GM19452 (cell line): ENCODE measurements at regions not wholly inside any gene's neighbourhood (a gene's known extent, or its start where the extent isn't known, plus 50 kb on each side); places are given as distances from the start of the nearest gene placed in this dataset.
"Not testable (repeated sequence)": the region's sequence is repeated elsewhere in the genome, so short reads cannot be mapped to it uniquely, and the experiment has no call there.

Source experiments
- ATAC-seq: cut with Tn5 transposase; IDR thresholded peaks from one replicate; pipeline ENCODE4 v1.9.1; 2021; ENCODE audit not compliant: unreplicated experiment

DNA sequence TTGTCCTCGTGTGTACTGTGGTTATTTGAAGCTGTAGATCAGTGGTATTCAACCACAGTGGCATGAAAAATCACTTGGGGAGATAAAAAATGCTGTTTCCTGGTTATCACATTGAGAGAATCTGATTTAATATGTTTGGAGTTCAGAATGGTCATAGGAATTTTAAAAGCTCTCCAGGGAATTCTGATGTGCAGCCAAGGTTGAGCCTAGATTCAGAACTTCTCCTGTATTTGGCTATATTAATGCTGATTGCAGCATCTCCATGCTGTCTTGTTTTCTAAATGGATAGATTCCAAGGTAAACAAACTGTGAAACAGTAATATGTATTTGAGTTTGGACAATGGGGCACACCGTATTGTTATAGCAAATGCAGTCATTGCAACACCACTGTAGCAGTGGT is 982.2 kb upstream of the FBXO33 start:
- ATAC-seq = no peak

DNA sequence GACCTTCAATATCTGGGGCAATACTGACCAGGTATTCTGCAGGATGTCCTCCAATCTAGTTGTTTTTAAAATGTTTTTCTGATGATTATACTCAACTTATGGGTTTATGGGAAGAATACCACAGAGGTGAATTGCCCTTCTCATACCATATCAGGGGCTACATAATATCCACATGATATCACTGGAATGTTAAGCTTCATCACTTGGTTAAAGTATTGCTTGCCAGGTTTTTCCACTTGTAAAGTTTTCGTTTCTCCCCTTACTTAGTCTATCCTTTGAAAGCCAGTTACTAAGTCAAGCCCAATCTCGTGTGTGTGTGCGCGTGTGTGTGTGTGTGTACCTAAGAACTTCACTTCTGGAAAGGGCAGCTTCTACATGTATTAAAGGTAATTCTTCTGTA is 980.9 kb upstream of the FBXO33 start:
- no peak for ATAC-seq

GRCh38 chr14:40410708-40411107 is 978.5 kb upstream of the FBXO33 start:
- ATAC-seq = no peak

DNA sequence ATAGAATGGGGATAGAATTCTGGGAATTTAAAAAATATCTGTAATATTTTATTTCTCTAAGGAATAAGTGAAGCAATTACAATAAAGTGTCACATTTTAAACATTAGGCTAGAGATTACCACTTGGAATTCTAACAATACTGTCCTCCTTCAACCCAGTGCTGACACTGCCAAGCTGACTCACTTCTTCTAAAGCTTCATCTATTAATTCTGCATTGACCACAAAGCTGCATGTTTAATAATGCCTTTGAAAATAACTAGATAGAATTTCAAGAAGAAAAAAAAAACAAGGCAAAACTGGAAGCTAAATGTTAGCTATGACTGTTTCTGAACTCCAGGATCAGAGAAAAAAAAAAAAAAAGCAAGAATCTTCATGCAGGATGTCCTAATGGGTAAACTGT is 970.7 kb upstream of the FBXO33 start:
- ATAC-seq = no peak

GRCh38 chr14:40398981-40399380 is 966.7 kb upstream of the FBXO33 start:
- no peak for ATAC-seq

- ATAC-seq = no peak
Measured at GRCh38 chr14:40394634-40395340, 962.6 kb upstream of the FBXO33 start.

- no peak for ATAC-seq
Measured at GRCh38 chr14:40393143-40393542, 960.9 kb upstream of the FBXO33 start.

- peak; percentile 55 for ATAC-seq
Measured at GRCh38 chr14:40386433-40386832, 954.2 kb upstream of the FBXO33 start.

GRCh38 chr14:40374221-40374620 is 942.0 kb upstream of the FBXO33 start:
- no peak for ATAC-seq

DNA sequence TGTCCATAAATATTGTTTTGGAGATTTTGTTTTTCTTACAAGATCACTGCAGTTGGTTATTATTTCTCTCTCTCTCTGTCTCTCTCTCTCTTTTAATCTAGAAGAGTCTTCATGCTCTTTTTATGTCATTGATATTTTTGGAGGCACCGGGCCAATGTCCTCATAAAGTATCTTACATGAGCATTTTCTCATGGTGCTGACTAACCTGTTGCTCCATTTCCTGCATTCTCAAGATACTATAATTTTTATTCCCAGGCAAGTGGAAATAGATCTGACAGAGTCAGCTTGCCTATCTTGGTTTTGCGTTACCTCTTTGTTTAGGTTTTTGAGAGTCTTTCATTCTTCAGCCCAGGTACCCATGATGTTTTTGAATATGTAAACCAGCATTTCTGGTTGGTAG is 938.8 kb upstream of the FBXO33 start:
- no peak for ATAC-seq

- ATAC-seq = no peak
Measured at GRCh38 chr14:40368314-40368713, 936.1 kb upstream of the FBXO33 start.

- ATAC-seq = no peak
Measured at GRCh38 chr14:40367717-40368116, 935.5 kb upstream of the FBXO33 start.

GRCh38 chr14:40365305-40365704 is 933.1 kb upstream of the FBXO33 start:
- no peak for ATAC-seq

GRCh38 chr14:40362856-40363255 is 930.6 kb upstream of the FBXO33 start:
- no peak for ATAC-seq

GRCh38 chr14:40354754-40355153 is 922.5 kb upstream of the FBXO33 start:
- ATAC-seq = no peak

GRCh38 chr14:40348104-40348503 is 915.9 kb upstream of the FBXO33 start:
- not testable (repeated sequence) for ATAC-seq

GRCh38 chr14:40347675-40348074 is 915.4 kb upstream of the FBXO33 start:
- no peak for ATAC-seq

DNA sequence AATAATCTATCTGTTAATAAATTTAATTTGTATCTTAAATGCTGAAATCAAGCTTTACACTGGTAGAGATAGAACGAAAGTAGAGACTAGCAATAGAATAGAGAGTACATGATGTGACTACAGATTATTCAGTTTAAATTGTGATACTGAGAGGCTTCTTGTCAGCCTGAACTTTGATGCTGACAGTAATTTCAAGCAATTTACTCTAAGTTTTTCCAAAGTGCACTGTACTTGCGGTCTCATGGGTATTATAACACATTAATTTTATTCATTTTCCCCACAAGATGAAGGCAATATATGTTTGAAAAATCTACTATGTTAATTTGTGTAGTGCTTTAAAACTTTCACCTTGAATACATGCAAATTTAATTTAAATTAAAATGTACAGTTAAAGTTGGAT is 914.0 kb upstream of the FBXO33 start:
- ATAC-seq = no peak

- no peak for ATAC-seq
Measured at GRCh38 chr14:40345334-40345733, 913.1 kb upstream of the FBXO33 start.

DNA sequence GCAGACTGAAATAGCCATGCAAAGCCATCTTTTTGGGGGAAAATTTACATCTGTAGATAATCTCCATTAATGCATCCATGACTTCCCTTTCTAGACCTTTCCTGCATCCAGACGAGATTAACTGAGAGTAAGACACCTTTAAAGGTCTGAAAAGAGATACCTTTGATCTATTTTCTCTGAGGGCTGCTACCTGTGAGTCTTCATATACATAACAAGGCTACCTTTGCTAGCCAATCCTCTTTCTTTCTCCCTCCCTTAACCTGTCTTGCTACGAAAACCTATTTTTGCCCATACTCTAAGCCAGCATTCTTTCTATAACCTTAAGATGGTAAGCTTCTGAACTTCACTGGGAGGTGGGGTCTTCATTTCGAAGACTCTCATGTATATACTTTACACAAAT is 908.5 kb upstream of the FBXO33 start:
- ATAC-seq = no peak

DNA sequence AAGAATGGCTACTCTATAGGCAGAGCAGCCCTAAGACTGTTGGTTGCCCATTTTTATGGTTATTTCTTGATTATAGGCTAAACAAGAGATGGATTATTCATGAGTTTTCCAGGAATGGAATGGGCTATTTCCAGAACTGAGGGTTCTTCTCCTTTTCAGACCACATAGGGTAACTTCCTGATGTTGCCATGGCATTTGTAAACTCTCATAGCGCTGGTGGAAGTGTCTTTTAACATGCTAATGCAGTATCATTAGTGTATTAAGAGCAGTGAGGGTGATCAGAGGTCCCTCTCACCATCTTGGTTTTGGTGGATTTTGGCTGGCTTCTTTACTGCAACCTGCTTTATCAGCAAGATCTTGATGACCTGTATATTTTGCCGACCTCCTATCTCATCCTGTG is 904.6 kb upstream of the FBXO33 start:
- no peak for ATAC-seq

DNA sequence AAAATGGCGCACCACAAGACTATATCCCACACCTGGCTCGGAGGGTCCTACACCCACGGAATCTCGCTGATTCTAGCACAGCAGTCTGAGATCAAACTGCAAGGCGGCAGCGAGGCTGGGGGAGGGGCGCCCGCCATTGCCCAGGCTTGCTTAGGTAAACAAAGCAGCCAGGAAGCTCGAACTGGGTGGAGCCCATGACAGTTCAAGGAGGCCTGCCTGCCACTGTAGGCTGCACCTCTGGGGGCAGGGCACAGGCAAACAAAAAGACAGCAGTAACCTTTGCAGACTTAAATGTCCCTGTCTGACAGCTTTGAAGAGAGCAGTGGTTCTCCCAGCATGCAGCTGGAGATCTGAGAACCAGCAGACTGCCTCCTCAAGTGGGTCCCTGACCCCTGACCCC is 894.3 kb upstream of the FBXO33 start:
- ATAC-seq = not testable (repeated sequence)

- ATAC-seq = no peak
Measured at GRCh38 chr14:40318211-40318719, 886.0 kb upstream of the FBXO33 start.
